IPS DF 19.7 (cell line): ENCODE measurements at regions not wholly inside any gene's neighbourhood (a gene's known extent, or its start where the extent isn't known, plus 50 kb on each side); places are given as distances from the start of the nearest gene placed in this dataset.
"Not testable (repeated sequence)": the region's sequence is repeated elsewhere in the genome, so short reads cannot be mapped to it uniquely, and the experiment has no call there.

Source experiments
- DNase-seq: peaks from one replicate; pipeline ENCODE4 v3.0.0-alpha.2; 2013; ENCODE audit warnings: low read depth, low spot score

GRCh38 chr3:194941956-194942511, 256.4 kb downstream of the FAM43A start:
- no peak for DNase-seq

DNA sequence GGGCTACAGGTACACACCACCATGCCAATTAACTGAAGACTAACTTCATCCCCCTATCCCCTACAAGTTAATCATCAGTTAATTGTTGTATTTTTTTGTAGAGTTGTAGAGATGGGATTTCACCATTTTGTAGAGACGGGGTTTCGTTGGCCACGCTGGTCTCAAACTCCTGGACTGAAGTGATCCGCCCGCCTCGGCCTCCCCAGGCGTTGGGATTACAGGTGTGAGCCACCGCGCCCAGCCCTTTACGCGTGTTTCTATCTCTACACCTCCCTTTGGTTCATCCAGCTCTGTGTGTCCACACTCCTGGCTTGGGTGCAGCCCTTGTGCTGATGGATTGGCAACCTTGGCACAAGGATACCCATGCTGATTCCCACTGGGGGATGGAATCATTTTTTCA, 258.8 kb downstream of the FAM43A start:
- no peak for DNase-seq

DNA sequence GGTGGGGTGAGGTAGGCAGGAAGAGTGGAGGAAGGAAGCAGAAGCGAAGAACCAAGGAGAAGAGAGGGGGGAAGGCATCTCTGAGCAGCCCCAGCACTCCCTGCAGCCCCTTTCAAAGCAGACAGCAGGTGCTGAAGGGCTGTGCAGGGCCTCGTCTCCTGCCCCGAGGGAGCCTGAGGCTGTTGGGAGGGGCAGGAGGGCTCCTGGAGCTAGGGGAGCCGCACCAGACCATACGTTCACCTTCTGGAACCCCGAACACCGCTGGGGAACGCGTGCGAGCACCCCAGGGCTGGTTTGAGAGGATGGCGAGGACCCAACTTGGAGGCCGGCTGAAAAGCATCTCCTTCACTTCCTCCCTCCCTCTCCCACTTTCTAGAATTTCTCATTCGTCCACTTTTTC, 259.8 kb downstream of the FAM43A start:
- no peak for DNase-seq

DNA sequence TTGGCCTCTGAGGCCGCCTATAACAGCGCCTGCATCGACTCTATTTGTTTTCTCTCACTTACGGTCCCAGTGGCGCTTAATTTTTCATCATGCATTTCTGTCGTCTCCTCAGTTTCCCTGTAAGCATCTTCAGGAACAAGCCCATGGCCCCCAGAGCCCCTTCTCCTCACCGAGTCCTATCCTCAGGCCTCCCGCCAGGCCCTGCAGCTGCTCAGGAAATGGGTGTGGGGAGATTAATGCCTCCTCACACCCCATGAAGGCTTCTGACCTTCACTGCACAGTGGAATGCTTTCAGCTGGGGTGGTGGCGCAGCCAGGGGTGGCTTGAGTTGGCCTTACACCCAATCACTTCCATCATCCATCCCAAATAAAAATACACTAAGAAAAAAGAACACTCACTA, 260.4 kb downstream of the FAM43A start:
- DNase-seq: no peak

DNA sequence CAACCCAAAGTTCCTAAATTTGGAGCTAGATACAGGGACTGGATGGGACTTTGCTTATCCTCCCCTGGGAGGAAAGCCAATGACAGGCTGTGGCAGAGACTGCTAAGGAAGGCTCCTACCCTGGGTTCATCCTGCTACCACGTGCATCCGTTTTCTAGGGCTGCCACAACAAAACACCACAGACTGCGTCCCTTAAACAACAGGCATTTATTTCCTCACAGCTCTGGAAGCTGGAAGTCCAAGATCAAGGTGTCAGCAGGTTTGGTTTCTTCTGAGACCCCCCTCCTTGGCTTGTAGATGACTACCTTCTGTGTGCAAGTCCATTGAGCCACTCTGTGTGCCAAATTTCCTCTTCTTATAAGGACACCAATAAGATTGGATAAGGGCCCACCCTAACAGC, 263.9 kb downstream of the FAM43A start:
- DNase-seq: no peak

GRCh38 chr3:194950906-194951628, 265.4 kb downstream of the FAM43A start:
- no peak for DNase-seq

DNA sequence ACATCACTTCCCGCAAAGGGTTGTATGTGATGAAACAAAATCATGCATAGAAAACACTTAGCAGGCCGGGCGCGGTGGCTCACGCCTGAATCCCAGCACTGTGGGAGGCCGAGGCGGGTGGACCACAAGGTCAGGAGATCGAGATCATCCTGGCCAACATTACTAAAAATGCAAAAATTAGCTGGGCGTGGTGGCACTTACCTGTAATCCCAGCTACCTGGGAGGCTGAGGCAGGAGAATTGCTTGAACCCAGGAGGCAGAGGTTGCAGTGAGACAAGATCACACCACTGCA, 265.9 kb downstream of the FAM43A start:
- not testable (repeated sequence) for DNase-seq

DNA sequence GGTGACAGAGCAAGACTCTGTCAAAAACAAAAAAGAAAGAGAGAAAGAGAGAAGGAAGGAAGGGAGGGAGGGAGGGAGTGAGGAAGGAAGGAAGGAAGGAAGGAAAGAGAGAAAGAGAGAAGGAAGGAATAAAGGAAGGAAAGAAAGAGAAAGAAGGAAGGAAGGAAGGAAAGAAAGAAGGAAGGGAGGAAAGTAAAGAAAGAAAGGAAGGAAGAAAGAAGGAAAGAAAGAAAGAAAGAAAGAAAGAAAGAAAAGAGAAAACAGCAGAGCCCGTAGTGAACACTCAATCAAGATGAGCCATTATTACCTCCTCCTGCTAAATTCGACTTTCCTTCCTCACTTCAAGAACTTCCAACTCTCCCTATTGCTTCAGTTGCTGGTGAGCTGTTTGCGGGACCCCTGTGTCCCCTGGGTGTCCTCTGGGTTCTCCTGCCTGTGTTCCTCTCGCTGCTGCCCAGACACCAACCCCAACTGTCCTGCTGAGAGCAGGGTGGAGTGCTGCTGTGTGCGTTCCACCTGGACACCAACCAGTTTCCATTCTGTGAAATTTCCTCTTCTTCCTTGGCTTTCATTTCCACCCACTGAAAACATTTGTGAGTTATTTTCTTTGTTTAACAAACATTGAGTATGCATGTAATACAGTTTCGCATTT, 266.4 kb downstream of the FAM43A start:
- DNase-seq: no peak

- no peak for DNase-seq
Measured at GRCh38 chr3:194952841-194953241, 267.2 kb downstream of the FAM43A start.

GRCh38 chr3:194953291-194953690, 267.6 kb downstream of the FAM43A start:
- no peak for DNase-seq

DNA sequence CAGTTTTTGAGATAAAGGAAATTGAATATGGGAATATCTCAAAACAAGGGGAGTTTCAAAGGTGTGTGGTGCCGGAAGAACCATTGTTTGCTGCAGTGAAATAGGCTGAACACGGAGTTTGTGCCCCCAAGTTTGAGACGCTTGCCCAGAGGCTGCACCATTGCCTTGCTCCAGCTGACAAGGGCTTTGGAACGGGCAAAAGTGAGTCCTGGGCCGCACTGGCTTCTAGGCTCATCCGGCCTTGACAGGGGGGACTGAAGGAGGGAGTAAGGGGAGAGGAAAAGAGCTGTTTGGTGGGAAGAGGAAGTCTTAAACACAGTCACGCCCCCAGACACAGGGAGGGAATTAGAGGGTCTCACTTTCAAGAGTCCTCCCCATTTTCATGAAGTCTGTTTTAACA, 269.9 kb downstream of the FAM43A start:
- DNase-seq: no peak

GRCh38 chr3:194955979-194956696, 270.5 kb downstream of the FAM43A start:
- no peak for DNase-seq

DNA sequence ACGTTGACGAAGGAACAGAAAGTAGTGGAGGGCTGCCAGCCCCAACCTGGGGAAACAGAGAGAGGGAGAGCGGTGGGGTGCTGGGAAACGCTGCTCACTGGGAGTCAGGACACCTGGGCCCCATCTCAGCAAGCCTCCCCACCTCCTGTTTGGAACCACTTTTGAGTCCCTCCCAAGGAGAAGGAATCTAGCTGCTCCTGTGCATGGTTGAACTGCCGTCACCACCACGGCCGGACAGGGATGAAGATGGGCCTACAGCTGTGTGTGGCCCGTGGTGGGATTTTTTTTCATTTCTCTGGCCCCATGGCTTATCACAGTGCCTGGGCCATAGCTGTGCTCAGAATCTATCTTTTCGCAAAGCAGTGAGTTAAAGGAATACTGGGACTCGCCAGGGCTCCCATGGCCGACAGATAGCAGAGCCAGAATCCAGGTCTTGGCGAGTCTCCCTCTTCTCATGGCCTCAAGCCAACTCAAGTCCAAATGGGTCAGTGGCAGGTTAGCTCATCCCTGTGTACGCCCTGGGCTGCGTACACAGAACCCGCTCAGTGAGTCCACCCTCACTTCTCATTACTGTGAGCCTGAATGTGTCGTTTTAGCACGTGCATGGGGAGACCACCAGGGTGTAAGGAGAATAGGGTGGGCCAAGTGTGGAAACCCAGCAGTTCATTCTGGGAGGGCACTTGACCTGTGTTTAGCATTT, 271.2 kb downstream of the FAM43A start:
- no peak for DNase-seq

GRCh38 chr3:194957743-194958240, 272.1 kb downstream of the FAM43A start:
- DNase-seq: no peak

DNA sequence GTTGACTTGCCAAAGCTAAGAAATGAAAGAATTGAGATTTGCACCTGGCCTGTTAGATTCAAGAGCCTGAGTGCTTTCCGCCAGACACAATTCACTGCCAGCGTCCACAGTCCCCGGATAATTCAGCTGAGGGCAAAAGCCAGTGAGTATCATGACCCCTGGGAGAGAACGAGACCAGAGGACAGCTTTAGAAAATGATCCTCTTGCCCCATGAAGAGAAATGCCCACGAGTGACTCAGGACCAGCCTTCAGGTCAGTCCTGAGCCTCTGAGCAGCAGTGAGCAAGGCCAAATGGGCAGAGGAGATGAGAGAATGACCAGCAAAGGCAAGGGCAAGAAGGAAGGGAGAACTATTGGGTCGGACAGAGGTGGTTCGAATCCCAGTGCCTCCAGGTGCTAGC, 273.5 kb downstream of the FAM43A start:
- no peak for DNase-seq

- not testable (repeated sequence) for DNase-seq
Measured at GRCh38 chr3:194959666-194960065, 274.0 kb downstream of the FAM43A start.

GRCh38 chr3:194960446-194961032, 274.9 kb downstream of the FAM43A start:
- DNase-seq: no peak

- no peak for DNase-seq
Measured at GRCh38 chr3:194961149-194961548, 275.5 kb downstream of the FAM43A start.

DNA sequence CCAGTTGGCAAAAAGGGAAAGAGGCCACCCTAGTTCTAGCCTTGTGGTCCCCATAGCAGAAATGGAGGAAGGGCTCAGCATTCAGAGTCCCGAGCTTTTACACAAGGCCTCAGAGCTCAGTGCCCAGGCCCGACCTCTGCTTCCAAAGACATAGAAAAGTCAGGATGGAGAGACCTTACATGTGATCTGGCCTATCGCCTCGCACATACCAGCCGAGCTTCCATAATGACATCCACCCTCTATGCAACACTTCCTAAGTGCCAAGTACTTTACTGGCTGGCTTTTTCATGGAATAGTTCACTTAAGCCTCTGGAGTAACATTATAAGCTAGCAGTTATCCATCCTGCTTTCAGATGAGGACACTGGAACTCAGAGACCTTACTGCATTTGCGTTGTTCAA, 275.9 kb downstream of the FAM43A start:
- DNase-seq: no peak

- DNase-seq: no peak
Measured at GRCh38 chr3:194962056-194962455, 276.4 kb downstream of the FAM43A start.

GRCh38 chr3:194964809-194965208, 279.1 kb downstream of the FAM43A start:
- DNase-seq: no peak
